CD14-positive monocyte (primary cell): ENCODE measurements at regions not wholly inside any gene's neighbourhood (a gene's known extent, or its start where the extent isn't known, plus 50 kb on each side); places are given as distances from the start of the nearest gene placed in this dataset.

Experiments
- DNase-seq, 3 donors: peaks; one replicate each; pipeline ENCODE4 v3.0.0-alpha.2; 2011 to 2022
- H2AFZ ChIP-seq: 2 replicates; pipeline ENCODE4 v1.6.0; 2012; ENCODE audit warnings: mild to moderate bottlenecking, low read depth, low read length, inconsistent platforms; ENCODE audit not compliant: insufficient read depth, poor library complexity, severe bottlenecking
- H3K27ac ChIP-seq, 2 donors: 1 replicate in 1 of 2; 2 replicates in 1 of 2; pipeline ENCODE4 v1.5.1; 2012 to 2013; ENCODE audit warnings: low read length in 2 of 2, control low read depth in 1 of 2, inconsistent platforms in 1 of 2, low read depth in 1 of 2, mild to moderate bottlenecking in 1 of 2
- H3K27me3 ChIP-seq, 2 donors: one replicate each; pipeline versions ENCODE4 v1.6.0 to v1.6.1; 2011 to 2013; ENCODE audit warnings: low read length in 2 of 2; ENCODE audit not compliant: control insufficient read depth in 2 of 2, insufficient read depth in 2 of 2
- H3K36me3 ChIP-seq, 2 donors: replicated peaks in 1 of 2; 1 replicate in 1 of 2; 2 replicates in 1 of 2; pipeline versions ENCODE4 v1.5.1 to v1.6.1; 2012 to 2013; ENCODE audit warnings: low read length in 2 of 2, control low read depth in 1 of 2, inconsistent platforms in 1 of 2, mild to moderate bottlenecking in 1 of 2; ENCODE audit not compliant: insufficient read depth in 2 of 2, control insufficient read depth in 1 of 2
- H3K4me1 ChIP-seq, 2 donors: 1 replicate in 1 of 2; 2 replicates in 1 of 2; pipeline versions ENCODE4 v1.5.1 to v1.6.1; 2012 to 2013; ENCODE audit warnings: low read length in 2 of 2, control low read depth in 1 of 2, inconsistent platforms in 1 of 2, mild to moderate bottlenecking in 1 of 2, moderate library complexity in 1 of 2; ENCODE audit not compliant: insufficient read depth in 2 of 2, control insufficient read depth in 1 of 2
- H3K4me2 ChIP-seq: replicated peaks from 2 replicates; pipeline ENCODE3; 2012; ENCODE audit warnings: low read length, moderate library complexity, mild to moderate bottlenecking; ENCODE audit not compliant: poor library complexity, severe bottlenecking; ENCODE audit errors: extremely low read depth
- H3K4me3 ChIP-seq, 3 experiments: fragments of 200-600 bp in 1 of 3; sonication (generic) in 1 of 3; replicated peaks in 1 of 3; 1 replicate in 2 of 3; 2 replicates in 1 of 3; pipeline ENCODE4 v1.5.1; 2011 to 2013; ENCODE audit warnings: low read length in 3 of 3, mild to moderate bottlenecking in 3 of 3, control low read depth in 2 of 3, low read depth in 2 of 3, inconsistent platforms in 1 of 3, moderate library complexity in 1 of 3
- H3K79me2 ChIP-seq: 2 replicates; pipeline ENCODE4 v1.6.0; 2012; ENCODE audit warnings: mild to moderate bottlenecking, control low read depth, inconsistent platforms, low read length, moderate library complexity; ENCODE audit not compliant: insufficient read depth
- H3K9ac ChIP-seq: 2 replicates; pipeline ENCODE4 v1.6.0; 2017; ENCODE audit warnings: low read length, mild to moderate bottlenecking; ENCODE audit not compliant: insufficient read depth, poor library complexity, severe bottlenecking
- H3K9me3 ChIP-seq, 2 donors: replicated peaks in 1 of 2; 1 replicate in 1 of 2; 2 replicates in 1 of 2; pipeline versions ENCODE4 v1.5.1 to v1.6.1; 2012 to 2013; ENCODE audit warnings: low read length in 2 of 2, control low read depth in 1 of 2; ENCODE audit not compliant: control insufficient read depth in 1 of 2, insufficient read depth in 1 of 2
- H4K20me1 ChIP-seq: 2 replicates; pipeline ENCODE4 v1.6.0; 2012; ENCODE audit warnings: mild to moderate bottlenecking, low read length, control low read depth, moderate library complexity; ENCODE audit not compliant: insufficient read depth
- H3K27ac Mint-ChIP-seq, 7 donors: one replicate each; pipeline ENCODE4 v1.8.0; 2020; ENCODE audit warnings: mild to moderate bottlenecking in 7 of 7, mixed read lengths in 7 of 7, moderate library complexity in 6 of 7, inconsistent platforms in 2 of 7
- H3K27me3 Mint-ChIP-seq, 3 donors: one replicate each; pipeline ENCODE4 v1.8.0; 2021 to 2022; ENCODE audit warnings: low read depth in 3 of 3, mild to moderate bottlenecking in 3 of 3, mixed read lengths in 3 of 3, moderate library complexity in 3 of 3, inconsistent platforms in 1 of 3
- H3K36me3 Mint-ChIP-seq, 2 donors: one replicate each; pipeline ENCODE4 v1.8.0; 2020; ENCODE audit warnings: mixed read lengths in 2 of 2, inconsistent platforms in 1 of 2, mild to moderate bottlenecking in 1 of 2
- H3K4me1 Mint-ChIP-seq: one replicate; pipeline ENCODE4 v1.8.0; 2020; ENCODE audit warnings: mild to moderate bottlenecking, mixed read lengths
- H3K4me3 Mint-ChIP-seq, 2 donors: one replicate each; pipeline ENCODE4 v1.8.0; 2020; ENCODE audit warnings: mild to moderate bottlenecking in 2 of 2, mixed read lengths in 2 of 2, moderate library complexity in 1 of 2
- H3K9me3 Mint-ChIP-seq, 7 donors: one replicate each; pipeline ENCODE4 v1.8.0; 2020 to 2022; ENCODE audit warnings: mixed read lengths in 7 of 7, mild to moderate bottlenecking in 6 of 7, moderate library complexity in 6 of 7, inconsistent platforms in 2 of 7
- WGBS: methylation state at CpG from one replicate; pipeline ENCODE4 v1.1.5; 2013; ENCODE audit warnings: missing lambda C conversion rate; ENCODE audit not compliant: insufficient coverage; 5-methylcytosine and 5-hydroxymethylcytosine counted together
- intact Hi-C, 2 donors: fragments of 100-400 bp; cut with micrococcal nuclease; formaldehyde crosslinking; loops; one replicate each; pipeline versions ENCODE4 v1.15.0 to v1.15.1; 2023
- TF ChIP-seq, protein P1 (sequence below): fragments of 200-600 bp; IDR thresholded peaks from one replicate; pipeline ENCODE4 v1.8.0; 2022; ENCODE audit warnings: antibody characterized with exemption, mild to moderate bottlenecking

DNA sequence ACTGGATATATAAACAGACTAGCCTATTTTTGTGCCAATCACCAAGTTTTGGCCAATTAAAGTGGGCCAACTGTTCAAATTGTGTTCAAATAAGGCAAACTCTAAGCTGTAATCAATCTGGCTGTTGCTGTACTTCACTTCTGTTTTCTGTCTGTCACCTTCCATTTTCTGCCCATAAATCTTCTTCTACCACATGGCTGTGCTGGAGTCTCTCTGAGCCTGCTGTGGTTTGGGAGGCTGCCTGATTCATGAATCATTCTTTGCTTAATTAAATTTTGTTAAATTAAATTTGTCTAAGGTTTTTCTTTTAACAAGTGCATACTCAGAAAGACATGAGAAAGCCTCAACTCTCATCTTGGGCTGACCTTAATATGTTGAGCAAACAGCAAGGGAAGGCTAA lies 172.6 kb upstream of the VIPR2 start:
- Mint-ChIP-seq H3K4me3 (no peak overlapping the region), H3K27me3 (no peaks in the 10 kb centered on the region), H3K36me3 (no peaks in the 10 kb centered on the region), H3K27ac (peak overlapping the region in 1 of 7 donors; percentile 79), H3K4me1 (no peaks in the 10 kb centered on the region), H3K9me3 (peaks cover 0 to 24% (median 7%) of the 10 kb centered on the region in 7 donors)
- H3K4me3 ChIP-seq = no peak overlapping the region
- no peak overlapping the region for H3K27ac ChIP-seq
- H3K79me2 ChIP-seq = no peaks in the 10 kb centered on the region
- DNase-seq = no peak
- intact Hi-C loops = no loop called here
- H2AFZ ChIP-seq = no peak overlapping the region
- H3K36me3 ChIP-seq = no peaks in the 10 kb centered on the region
- no peak overlapping the region for H3K9ac ChIP-seq
- no peaks in the 10 kb centered on the region for H3K27me3 ChIP-seq
- no peak overlapping the region for H3K4me2 ChIP-seq
- peaks cover 0 to 5% of the 10 kb centered on the region in 2 donors for H3K9me3 ChIP-seq
- no peaks in the 10 kb centered on the region for H4K20me1 ChIP-seq
- H3K4me1 ChIP-seq = no peaks in the 10 kb centered on the region
- TF ChIP-seq, protein P1, sequence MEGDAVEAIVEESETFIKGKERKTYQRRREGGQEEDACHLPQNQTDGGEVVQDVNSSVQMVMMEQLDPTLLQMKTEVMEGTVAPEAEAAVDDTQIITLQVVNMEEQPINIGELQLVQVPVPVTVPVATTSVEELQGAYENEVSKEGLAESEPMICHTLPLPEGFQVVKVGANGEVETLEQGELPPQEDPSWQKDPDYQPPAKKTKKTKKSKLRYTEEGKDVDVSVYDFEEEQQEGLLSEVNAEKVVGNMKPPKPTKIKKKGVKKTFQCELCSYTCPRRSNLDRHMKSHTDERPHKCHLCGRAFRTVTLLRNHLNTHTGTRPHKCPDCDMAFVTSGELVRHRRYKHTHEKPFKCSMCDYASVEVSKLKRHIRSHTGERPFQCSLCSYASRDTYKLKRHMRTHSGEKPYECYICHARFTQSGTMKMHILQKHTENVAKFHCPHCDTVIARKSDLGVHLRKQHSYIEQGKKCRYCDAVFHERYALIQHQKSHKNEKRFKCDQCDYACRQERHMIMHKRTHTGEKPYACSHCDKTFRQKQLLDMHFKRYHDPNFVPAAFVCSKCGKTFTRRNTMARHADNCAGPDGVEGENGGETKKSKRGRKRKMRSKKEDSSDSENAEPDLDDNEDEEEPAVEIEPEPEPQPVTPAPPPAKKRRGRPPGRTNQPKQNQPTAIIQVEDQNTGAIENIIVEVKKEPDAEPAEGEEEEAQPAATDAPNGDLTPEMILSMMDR = no peak

DNA sequence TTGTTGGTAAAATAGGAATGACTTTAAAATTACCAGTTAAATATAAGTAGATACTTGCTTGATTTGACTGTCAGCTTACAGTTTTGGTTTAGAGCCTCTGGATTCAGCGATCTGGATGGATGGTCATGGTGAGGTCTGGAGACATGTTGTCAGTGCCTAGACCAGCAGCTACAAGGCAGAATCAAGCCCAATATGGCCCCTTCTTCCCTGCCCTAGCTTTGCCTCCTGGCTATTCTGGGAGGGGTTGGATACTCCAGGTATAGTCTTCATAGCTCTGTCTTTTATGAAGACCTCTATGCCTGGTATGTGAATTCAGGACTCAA lies 166.5 kb upstream of the VIPR2 start:
- Mint-ChIP-seq H3K9me3 (peaks cover 3 to 15% (median 5%) of the 10 kb centered on the region in 7 donors), H3K4me1 (no peaks in the 10 kb centered on the region), H3K27ac (no peak overlapping the region), H3K4me3 (no peak overlapping the region), H3K36me3 (no peaks in the 10 kb centered on the region), H3K27me3 (no peaks in the 10 kb centered on the region)
- intact Hi-C loops = no loop called here
- no CpG with 5 or more reads among the region's 1 CpG for WGBS
- Histone ChIP-seq H4K20me1 (no peaks in the 10 kb centered on the region), H3K4me3 (no peak overlapping the region), H3K27ac (no peak overlapping the region), H2AFZ (no peak overlapping the region), H3K4me1 (no peaks in the 10 kb centered on the region), H3K79me2 (no peaks in the 10 kb centered on the region), H3K4me2 (no peak overlapping the region), H3K36me3 (no peaks in the 10 kb centered on the region), H3K9me3 (peaks cover 0 to 6% of the 10 kb centered on the region in 2 donors), H3K9ac (no peak overlapping the region), H3K27me3 (no peaks in the 10 kb centered on the region)
- DNase-seq = no peak
- TF ChIP-seq, protein P1 = no peak
